ENCODE measurements at regions not wholly inside any gene's neighbourhood (a gene's known extent, or its start where the extent isn't known, plus 50 kb on each side); places are given as distances from the start of the nearest gene placed in this dataset.
"Not testable (repeated sequence)": the region's sequence is repeated elsewhere in the genome, so short reads cannot be mapped to it uniquely, and the experiment has no call there.

- not testable (repeated sequence) for H3K4me1 ChIP-seq (ENCODE audit: low read length); DNase-seq; H3K4me3 ChIP-seq (ENCODE audit: low read length); H3K4me2 ChIP-seq (ENCODE audit: low read depth, low read length, poor library complexity, severe bottlenecking); H3K9me3 ChIP-seq (ENCODE audit: low read length); H3K79me2 ChIP-seq (ENCODE audit: low read length); H2AFZ ChIP-seq (ENCODE audit: low read length); H3K27ac ChIP-seq (ENCODE audit: low read length); H3K9ac ChIP-seq (ENCODE audit: low read length); H3K27me3 ChIP-seq (ENCODE audit: low read length); H3K36me3 ChIP-seq (ENCODE audit: insufficient read depth, low read length); H4K20me1 ChIP-seq (ENCODE audit: insufficient read depth, low read depth, low read length); H3K9me2 ChIP-seq (replicated peaks; ENCODE audit: insufficient read depth, low read length)
These were observed 72.9 kb upstream of the TBX18 start for GRCh38 chr6:84837068-84837866.

- Histone ChIP-seq H3K27me3 (ENCODE audit: low read length) (no peaks in the 10 kb centered on the region), H3K4me2 (ENCODE audit: low read depth, low read length, poor library complexity, severe bottlenecking) (no peak overlapping the region), H3K27ac (ENCODE audit: low read length) (no peak overlapping the region), H3K9me3 (ENCODE audit: low read length) (no peaks in the 10 kb centered on the region), H4K20me1 (ENCODE audit: insufficient read depth, low read depth, low read length) (no peaks in the 10 kb centered on the region), H3K4me3 (ENCODE audit: low read length) (no peak overlapping the region), H3K36me3 (ENCODE audit: insufficient read depth, low read length) (no peaks in the 10 kb centered on the region), H2AFZ (ENCODE audit: low read length) (no peak overlapping the region), H3K79me2 (ENCODE audit: low read length) (no peaks in the 10 kb centered on the region), H3K9ac (ENCODE audit: low read length) (no peak overlapping the region), H3K4me1 (ENCODE audit: low read length) (no peaks in the 10 kb centered on the region), H3K9me2 (replicated peaks; ENCODE audit: insufficient read depth, low read length) (no peaks in the 10 kb centered on the region)
- no peak for DNase-seq
These were observed 72.0 kb upstream of the TBX18 start for GRCh38 chr6:84836366-84836765.

GRCh38 chr6:84835340-84835739, 70.9 kb upstream of the TBX18 start:
- no peaks in the 10 kb centered on the region for H3K27me3 ChIP-seq (ENCODE audit: low read length)
- H3K9ac ChIP-seq (ENCODE audit: low read length) = no peak overlapping the region

GRCh38 chr6:84831924-84832323, 67.5 kb upstream of the TBX18 start:
- not testable (repeated sequence) for H3K9me2 ChIP-seq (replicated peaks; ENCODE audit: insufficient read depth, low read length); H3K36me3 ChIP-seq (ENCODE audit: insufficient read depth, low read length); H3K9me3 ChIP-seq (ENCODE audit: low read length); DNase-seq; H3K27ac ChIP-seq (ENCODE audit: low read length); H3K27me3 ChIP-seq (ENCODE audit: low read length); H2AFZ ChIP-seq (ENCODE audit: low read length); H4K20me1 ChIP-seq (ENCODE audit: insufficient read depth, low read depth, low read length); H3K4me3 ChIP-seq (ENCODE audit: low read length); H3K9ac ChIP-seq (ENCODE audit: low read length); H3K4me1 ChIP-seq (ENCODE audit: low read length); H3K79me2 ChIP-seq (ENCODE audit: low read length); H3K4me2 ChIP-seq (ENCODE audit: low read depth, low read length, poor library complexity, severe bottlenecking)

More at GRCh38 chr6:84835340-84835739, 70.9 kb upstream of the TBX18 start:
- Histone ChIP-seq H3K4me3 (ENCODE audit: low read length) (no peak overlapping the region), H4K20me1 (ENCODE audit: insufficient read depth, low read depth, low read length) (no peaks in the 10 kb centered on the region), H3K36me3 (ENCODE audit: insufficient read depth, low read length) (no peaks in the 10 kb centered on the region), H3K27ac (ENCODE audit: low read length) (no peak overlapping the region), H3K9me2 (replicated peaks; ENCODE audit: insufficient read depth, low read length) (no peaks in the 10 kb centered on the region), H2AFZ (ENCODE audit: low read length) (no peak overlapping the region), H3K4me1 (ENCODE audit: low read length) (no peaks in the 10 kb centered on the region), H3K9me3 (ENCODE audit: low read length) (no peaks in the 10 kb centered on the region), H3K4me2 (ENCODE audit: low read depth, low read length, poor library complexity, severe bottlenecking) (no peak overlapping the region), H3K79me2 (ENCODE audit: low read length) (no peaks in the 10 kb centered on the region)
- no peak for DNase-seq

GRCh38 chr6:84825461-84825860, 61.1 kb upstream of the TBX18 start:
- no peak for DNase-seq
- H4K20me1 ChIP-seq (ENCODE audit: insufficient read depth, low read depth, low read length) = no peaks in the 10 kb centered on the region
- no peak overlapping the region for H3K4me3 ChIP-seq (ENCODE audit: low read length)
- H3K79me2 ChIP-seq (ENCODE audit: low read length) = no peaks in the 10 kb centered on the region
- no peaks in the 10 kb centered on the region for H3K9me2 ChIP-seq (replicated peaks; ENCODE audit: insufficient read depth, low read length)
- H3K27ac ChIP-seq (ENCODE audit: low read length) = no peak overlapping the region
- no peak overlapping the region for H3K4me2 ChIP-seq (ENCODE audit: low read depth, low read length, poor library complexity, severe bottlenecking)
- no peak overlapping the region for H3K9ac ChIP-seq (ENCODE audit: low read length)
- no peaks in the 10 kb centered on the region for H3K4me1 ChIP-seq (ENCODE audit: low read length)
- no peak overlapping the region for H2AFZ ChIP-seq (ENCODE audit: low read length)
- H3K9me3 ChIP-seq (ENCODE audit: low read length) = no peaks in the 10 kb centered on the region
- H3K27me3 ChIP-seq (ENCODE audit: low read length) = no peaks in the 10 kb centered on the region
- H3K36me3 ChIP-seq (ENCODE audit: insufficient read depth, low read length) = no peaks in the 10 kb centered on the region

GRCh38 chr6:84821314-84821713, 56.9 kb upstream of the TBX18 start:
- H3K4me3 ChIP-seq (ENCODE audit: low read length); H3K4me2 ChIP-seq (ENCODE audit: low read depth, low read length, poor library complexity, severe bottlenecking); DNase-seq; H3K9me2 ChIP-seq (replicated peaks; ENCODE audit: insufficient read depth, low read length); H3K27me3 ChIP-seq (ENCODE audit: low read length); H2AFZ ChIP-seq (ENCODE audit: low read length); H3K79me2 ChIP-seq (ENCODE audit: low read length); H3K4me1 ChIP-seq (ENCODE audit: low read length); H3K36me3 ChIP-seq (ENCODE audit: insufficient read depth, low read length); H3K27ac ChIP-seq (ENCODE audit: low read length); H4K20me1 ChIP-seq (ENCODE audit: insufficient read depth, low read depth, low read length); H3K9ac ChIP-seq (ENCODE audit: low read length); H3K9me3 ChIP-seq (ENCODE audit: low read length): not testable (repeated sequence)

GRCh38 chr6:84816741-84817140, 52.3 kb upstream of the TBX18 start:
- H3K9me3 ChIP-seq (ENCODE audit: low read length) = no peaks in the 10 kb centered on the region
- no peaks in the 10 kb centered on the region for H3K27me3 ChIP-seq (ENCODE audit: low read length)
- no peak for DNase-seq
- H3K9me2 ChIP-seq (replicated peaks; ENCODE audit: insufficient read depth, low read length) = no peaks in the 10 kb centered on the region
- H3K36me3 ChIP-seq (ENCODE audit: insufficient read depth, low read length) = no peaks in the 10 kb centered on the region
- no peaks in the 10 kb centered on the region for H4K20me1 ChIP-seq (ENCODE audit: insufficient read depth, low read depth, low read length)
- no peak overlapping the region for H3K9ac ChIP-seq (ENCODE audit: low read length)
- no peak overlapping the region for H2AFZ ChIP-seq (ENCODE audit: low read length)
- H3K79me2 ChIP-seq (ENCODE audit: low read length) = no peaks in the 10 kb centered on the region
- no peak overlapping the region for H3K4me2 ChIP-seq (ENCODE audit: low read depth, low read length, poor library complexity, severe bottlenecking)
- H3K27ac ChIP-seq (ENCODE audit: low read length) = no peak overlapping the region
- H3K4me3 ChIP-seq (ENCODE audit: low read length) = no peak overlapping the region
- H3K4me1 ChIP-seq (ENCODE audit: low read length) = no peaks in the 10 kb centered on the region

GRCh38 chr6:84815896-84816735, 51.7 kb upstream of the TBX18 start:
- DNase-seq = no peak
- H3K9me2 ChIP-seq (replicated peaks; ENCODE audit: insufficient read depth, low read length) = no peaks in the 10 kb centered on the region
- no peaks in the 10 kb centered on the region for H3K9me3 ChIP-seq (ENCODE audit: low read length)
- H3K4me1 ChIP-seq (ENCODE audit: low read length) = no peaks in the 10 kb centered on the region
- no peak overlapping the region for H3K4me3 ChIP-seq (ENCODE audit: low read length)
- no peaks in the 10 kb centered on the region for H3K79me2 ChIP-seq (ENCODE audit: low read length)
- no peak overlapping the region for H2AFZ ChIP-seq (ENCODE audit: low read length)
- no peak overlapping the region for H3K4me2 ChIP-seq (ENCODE audit: low read depth, low read length, poor library complexity, severe bottlenecking)
- no peak overlapping the region for H3K9ac ChIP-seq (ENCODE audit: low read length)
- H3K27me3 ChIP-seq (ENCODE audit: low read length) = no peaks in the 10 kb centered on the region
- no peaks in the 10 kb centered on the region for H3K36me3 ChIP-seq (ENCODE audit: insufficient read depth, low read length)
- no peaks in the 10 kb centered on the region for H4K20me1 ChIP-seq (ENCODE audit: insufficient read depth, low read depth, low read length)
- no peak overlapping the region for H3K27ac ChIP-seq (ENCODE audit: low read length)

All from Karpas-422 (cell line).